ENCODE measurements at regions not wholly inside any gene's neighbourhood (a gene's known extent, or its start where the extent isn't known, plus 50 kb on each side); places are given as distances from the start of the nearest gene placed in this dataset.

GRCh38 chr13:67696775-67697174 lies 466.6 kb upstream of the PCDH9 start:
- intact Hi-C loops (cut with DNase I): no loop called here
- DNase-seq: no peak
- ATAC-seq (ENCODE audit: poor library complexity): no peak

GRCh38 chr13:67664502-67664901 lies 434.4 kb upstream of the PCDH9 start:
- ATAC-seq (ENCODE audit: poor library complexity): no peak
- intact Hi-C loops (cut with DNase I): no loop called here
- no peak for DNase-seq

GRCh38 chr13:67662997-67663396 lies 432.9 kb upstream of the PCDH9 start:
- DNase-seq (no peak), ATAC-seq (ENCODE audit: poor library complexity) (no peak)
- intact Hi-C loops (cut with DNase I): no loop called here

GRCh38 chr13:67652887-67653286 lies 422.8 kb upstream of the PCDH9 start:
- intact Hi-C loops (cut with DNase I): no loop called here
- no peak for ATAC-seq (ENCODE audit: poor library complexity)
- DNase-seq: no peak

GRCh38 chr13:67651908-67652465 lies 421.9 kb upstream of the PCDH9 start:
- DNase-seq (no peak), ATAC-seq (ENCODE audit: poor library complexity) (no peak)
- intact Hi-C loops (cut with DNase I): no loop called here

GRCh38 chr13:67650471-67650870 lies 420.3 kb upstream of the PCDH9 start:
- no peak for DNase-seq

GRCh38 chr13:67645874-67646467 lies 415.8 kb upstream of the PCDH9 start:
- intact Hi-C loops (cut with DNase I): no loop called here
- DNase-seq (no peak), ATAC-seq (ENCODE audit: poor library complexity) (no peak)

More at GRCh38 chr13:67650471-67650870, 420.3 kb upstream of the PCDH9 start:
- no peak for ATAC-seq (ENCODE audit: poor library complexity)
- intact Hi-C loops (cut with DNase I): no loop called here

GRCh38 chr13:67643516-67644055 lies 413.4 kb upstream of the PCDH9 start:
- intact Hi-C loops (cut with DNase I): no loop called here

GRCh38 chr13:67642657-67643056 lies 412.5 kb upstream of the PCDH9 start:
- intact Hi-C loops (cut with DNase I): no loop called here
- ATAC-seq (ENCODE audit: poor library complexity): no peak

More at GRCh38 chr13:67643516-67644055, 413.4 kb upstream of the PCDH9 start:
- DNase-seq (no peak), ATAC-seq (ENCODE audit: poor library complexity) (no peak)

GRCh38 chr13:67635754-67636153 lies 405.6 kb upstream of the PCDH9 start:
- DNase-seq (no peak), ATAC-seq (ENCODE audit: poor library complexity) (no peak)
- intact Hi-C loops (cut with DNase I): no loop called here

More at GRCh38 chr13:67642657-67643056, 412.5 kb upstream of the PCDH9 start:
- no peak for DNase-seq

GRCh38 chr13:67632590-67632989 lies 402.5 kb upstream of the PCDH9 start:
- no peak for ATAC-seq (ENCODE audit: poor library complexity)

GRCh38 chr13:67630640-67631039 lies 400.5 kb upstream of the PCDH9 start:
- DNase-seq (no peak), ATAC-seq (ENCODE audit: poor library complexity) (no peak)
- intact Hi-C loops (cut with DNase I): no loop called here

More at GRCh38 chr13:67632590-67632989, 402.5 kb upstream of the PCDH9 start:
- no peak for DNase-seq
- intact Hi-C loops (cut with DNase I): no loop called here

GRCh38 chr13:67623630-67624029 lies 393.5 kb upstream of the PCDH9 start:
- intact Hi-C loops (cut with DNase I): no loop called here
- DNase-seq (no peak), ATAC-seq (ENCODE audit: poor library complexity) (no peak)

- ATAC-seq (ENCODE audit: poor library complexity): no peak
- no peak for DNase-seq
- intact Hi-C loops (cut with DNase I): no loop called here
Measured at GRCh38 chr13:67620665-67621064, 390.5 kb upstream of the PCDH9 start.

- ATAC-seq (ENCODE audit: poor library complexity) (no peak), DNase-seq (no peak)
- intact Hi-C loops (cut with DNase I): no loop called here
Measured at GRCh38 chr13:67619995-67620380, 389.9 kb upstream of the PCDH9 start.

- DNase-seq: no peak
- intact Hi-C loops (cut with DNase I): no loop called here
- no peak for ATAC-seq (ENCODE audit: poor library complexity)
Measured at GRCh38 chr13:67619351-67619994, 389.3 kb upstream of the PCDH9 start.

- DNase-seq (no peak), ATAC-seq (ENCODE audit: poor library complexity) (no peak)
- intact Hi-C loops (cut with DNase I): no loop called here
Measured at GRCh38 chr13:67614579-67614978, 384.4 kb upstream of the PCDH9 start.

GRCh38 chr13:67614013-67614412 lies 383.9 kb upstream of the PCDH9 start:
- intact Hi-C loops (cut with DNase I): no loop called here
- no peak for ATAC-seq (ENCODE audit: poor library complexity)
- DNase-seq: no peak

- DNase-seq (no peak), ATAC-seq (ENCODE audit: poor library complexity) (no peak)
- intact Hi-C loops (cut with DNase I): no loop called here
Measured at GRCh38 chr13:67588607-67589006, 358.5 kb upstream of the PCDH9 start.

GRCh38 chr13:67577361-67577760 lies 347.2 kb upstream of the PCDH9 start:
- ATAC-seq (ENCODE audit: poor library complexity): no peak
- DNase-seq: no peak
- intact Hi-C loops (cut with DNase I): no loop called here

Data from Right ventricle myocardium superior (tissue), 1 donor.